Smooth muscle cell (in vitro differentiated cells): ENCODE measurements at regions not wholly inside any gene's neighbourhood (a gene's known extent, or its start where the extent isn't known, plus 50 kb on each side); places are given as distances from the start of the nearest gene placed in this dataset.

Source experiments
- DNase-seq: peaks from one replicate; lab custom pipeline; 2025; ENCODE audit not compliant: unreplicated experiment; lab: John Stamatoyannopoulos, UW
- H2AFZ ChIP-seq: fragments of 200-600 bp; sonication (generic); 2 replicates; pipeline ENCODE4 v1.6.0; 2016; ENCODE audit warnings: antibody characterized with exemption, low read depth, mild to moderate bottlenecking
- H3F3A ChIP-seq: fragments of 200-600 bp; sonication (generic); 2 replicates; pipeline ENCODE4 v1.6.0; 2017; ENCODE audit warnings: antibody characterized with exemption, low read depth
- H3K27ac ChIP-seq: fragments of 200-600 bp; sonication (generic); 2 replicates; pipeline ENCODE4 v1.5.1; 2016; ENCODE audit warnings: low read depth, mild to moderate bottlenecking
- H3K27me3 ChIP-seq: fragments of 200-600 bp; sonication (generic); 2 replicates; pipeline ENCODE4 v1.6.1; 2016; ENCODE audit warnings: low read depth, mild to moderate bottlenecking
- H3K36me3 ChIP-seq: fragments of 200-600 bp; sonication (generic); 2 replicates; pipeline ENCODE4 v1.5.1; 2016; ENCODE audit warnings: low read depth
- H3K4me1 ChIP-seq: fragments of 200-600 bp; sonication (generic); 2 replicates; pipeline ENCODE4 v1.5.1; 2016; ENCODE audit warnings: low read depth
- H3K4me2 ChIP-seq: fragments of 200-600 bp; sonication (generic); 2 replicates; pipeline ENCODE4 v1.6.0; 2016; ENCODE audit warnings: mild to moderate bottlenecking
- H3K4me3 ChIP-seq: fragments of 200-600 bp; sonication (generic); 2 replicates; pipeline ENCODE4 v1.5.1; 2016; ENCODE audit warnings: mild to moderate bottlenecking
- H3K79me2 ChIP-seq: fragments of 200-600 bp; sonication (generic); 2 replicates; pipeline ENCODE4 v1.6.0; 2016; ENCODE audit warnings: low read depth, mild to moderate bottlenecking
- H3K9ac ChIP-seq: fragments of 200-600 bp; sonication (generic); 2 replicates; pipeline ENCODE4 v1.6.0; 2016; ENCODE audit warnings: low read depth
- H3K9me3 ChIP-seq: fragments of 200-600 bp; sonication (generic); replicated peaks from 2 replicates; pipeline ENCODE4 v1.5.1; 2016; ENCODE audit warnings: low read depth
- H4K20me1 ChIP-seq: fragments of 200-600 bp; sonication (generic); 2 replicates; pipeline ENCODE4 v1.6.0; 2016; ENCODE audit warnings: low read depth
- CTCF ChIP-seq: fragments of 200-600 bp; sonication (generic); IDR thresholded peaks from 2 replicates; pipeline ENCODE4 v1.5.1; 2017; ENCODE audit warnings: borderline replicate concordance, mild to moderate bottlenecking, antibody characterized with exemption; ENCODE audit not compliant: insufficient read depth, poor library complexity, severe bottlenecking
- WGBS: methylation state at CpG from one replicate; pipeline ENCODE4 v1.1.7; 2016; ENCODE audit warnings: low lambda C conversion rate; 5-methylcytosine and 5-hydroxymethylcytosine counted together

- Histone ChIP-seq H3K27ac (peak overlapping the region; percentile 82), H2AFZ (no peak overlapping the region), H3K27me3 (no peaks in the 10 kb centered on the region), H3K4me3 (no peak overlapping the region), H3K4me1 (peaks cover 6% of the 10 kb centered on the region), H3K79me2 (no peaks in the 10 kb centered on the region), H3K4me2 (peak overlapping the region; percentile 59), H3F3A (no peaks in the 10 kb centered on the region), H3K36me3 (no peaks in the 10 kb centered on the region), H4K20me1 (no peaks in the 10 kb centered on the region), H3K9ac (no peak overlapping the region), H3K9me3 (no peaks in the 10 kb centered on the region)
- WGBS, result 36% methylated on average over 5 of the region's 5 CpGs
- no peak for TF ChIP-seq CTCF
- no peak for DNase-seq
These were observed 622.5 kb downstream of the RNF144A start for GRCh38 chr2:7539760-7540159.

GRCh38 chr2:7552825-7553570, 635.8 kb downstream of the RNF144A start:
- Histone ChIP-seq H3K27ac (no peak overlapping the region), H3K27me3 (no peaks in the 10 kb centered on the region), H3K4me2 (peak overlapping the region; percentile 60), H3K9ac (no peak overlapping the region), H3K79me2 (no peaks in the 10 kb centered on the region), H3K4me1 (peaks cover 5% of the 10 kb centered on the region), H3F3A (no peaks in the 10 kb centered on the region), H3K4me3 (no peak overlapping the region), H3K9me3 (no peaks in the 10 kb centered on the region), H4K20me1 (no peaks in the 10 kb centered on the region), H3K36me3 (no peaks in the 10 kb centered on the region), H2AFZ (peak overlapping the region; percentile 53)
- DNase-seq, result no peak
- TF ChIP-seq CTCF, result no peak
- 29% methylated on average over 5 of the region's 5 CpGs for WGBS

- Histone ChIP-seq H3K9ac (no peak overlapping the region), H3K4me3 (no peak overlapping the region), H3K27me3 (no peaks in the 10 kb centered on the region), H3K36me3 (no peaks in the 10 kb centered on the region), H2AFZ (no peak overlapping the region), H3K9me3 (no peaks in the 10 kb centered on the region), H3K79me2 (no peaks in the 10 kb centered on the region), H3F3A (no peaks in the 10 kb centered on the region), H4K20me1 (no peaks in the 10 kb centered on the region), H3K4me2 (no peak overlapping the region), H3K4me1 (peaks cover 5% of the 10 kb centered on the region), H3K27ac (no peak overlapping the region)
- 93% methylated on average over 10 of the region's 10 CpGs for WGBS
- TF ChIP-seq CTCF, result no peak
- no peak for DNase-seq
These were observed 638.0 kb downstream of the RNF144A start for GRCh38 chr2:7555260-7555659.

- H3F3A ChIP-seq, result no peaks in the 10 kb centered on the region
- no peak for DNase-seq
- no peaks in the 10 kb centered on the region for H4K20me1 ChIP-seq
- no peak overlapping the region for H3K9ac ChIP-seq
- H3K79me2 ChIP-seq, result no peaks in the 10 kb centered on the region
- no peaks in the 10 kb centered on the region for H3K27me3 ChIP-seq
- peaks cover 5% of the 10 kb centered on the region for H3K4me1 ChIP-seq
- no peak for TF ChIP-seq CTCF
- peak overlapping the region; percentile 17 for H3K27ac ChIP-seq
- no peaks in the 10 kb centered on the region for H3K36me3 ChIP-seq
- no peak overlapping the region for H2AFZ ChIP-seq
- no peak overlapping the region for H3K4me3 ChIP-seq
- no peaks in the 10 kb centered on the region for H3K9me3 ChIP-seq
- H3K4me2 ChIP-seq, result peak overlapping the region; percentile 32
These were observed 640.2 kb downstream of the RNF144A start for GRCh38 chr2:7557376-7557775.
